ENCODE measurements at regions not wholly inside any gene's neighbourhood (a gene's known extent, or its start where the extent isn't known, plus 50 kb on each side); places are given as distances from the start of the nearest gene placed in this dataset.

- TF ChIP-seq ELK1 (IDR thresholded peaks at IDR 0.05; ENCODE audit: borderline replicate concordance, low read depth, low read length) (no peak), NFE2L2 (IDR thresholded peaks at IDR 0.05; ENCODE audit: low read depth, low read length) (no peak), MAFK (IDR thresholded peaks at IDR 0.05; ENCODE audit: low read depth, low read length) (no peak), CTCF (conservative IDR thresholded peaks at IDR 0.05; ENCODE audit: low read depth, low read length) (no peak), SMC3 (IDR thresholded peaks at IDR 0.05; ENCODE audit: low read depth, low read length) (no peak), MXI1 (IDR thresholded peaks at IDR 0.05; ENCODE audit: borderline replicate concordance, low read depth, low read length) (no peak)
Measured at GRCh38 chr15:36235173-36235572, 344.3 kb upstream of the CDIN1 start.

Data from IMR-90 (cell line).